Naive thymus-derived CD8-positive, alpha-beta T cell (primary cell): ENCODE measurements at regions not wholly inside any gene's neighbourhood (a gene's known extent, or its start where the extent isn't known, plus 50 kb on each side); places are given as distances from the start of the nearest gene placed in this dataset.

ENCODE experiments used
- ATAC-seq, 2 donors: fragments of 150-1000 bp; cut with Tn5 transposase in 1 of 2; sonication (Bioruptor Pico), chemical (Tn5 transposase) in 1 of 2; 1 replicate in 1 of 2; 2 replicates in 1 of 2; pipeline ENCODE4 v1.10.0; 2021; ENCODE audit warnings: mild to moderate bottlenecking in 2 of 2, moderate library complexity in 2 of 2
- POLR2A ChIA-PET: fragments of 350-600 bp; sonication (Branson Sonifier 250); formaldehyde crosslinking; loops from one replicate; lab custom pipeline; 2021; ENCODE audit warnings: antibody characterized with exemption; lab: Charles Lee
- DNase-seq, 10 donors: peaks; one replicate each; pipeline versions ENCODE4 v3.0.0 to v3.0.0-alpha.2; 2020 to 2022
- H3K27ac Mint-ChIP-seq, 10 donors: one replicate each; pipeline ENCODE4 v1.8.0; 2020 to 2022; ENCODE audit warnings: mild to moderate bottlenecking in 10 of 10, mixed read lengths in 10 of 10, moderate library complexity in 4 of 10, inconsistent platforms in 1 of 10
- H3K27me3 Mint-ChIP-seq, 5 donors: one replicate each; pipeline ENCODE4 v1.8.0; 2021 to 2022; ENCODE audit warnings: mixed read lengths in 5 of 5
- H3K36me3 Mint-ChIP-seq, 3 donors: one replicate each; pipeline ENCODE4 v1.8.0; 2020 to 2022; ENCODE audit warnings: mixed read lengths in 3 of 3, mild to moderate bottlenecking in 2 of 3, inconsistent platforms in 1 of 3
- H3K4me1 Mint-ChIP-seq, 4 donors: one replicate each; pipeline ENCODE4 v1.8.0; 2021 to 2022; ENCODE audit warnings: mixed read lengths in 4 of 4
- H3K4me3 Mint-ChIP-seq, 10 donors: one replicate each; pipeline ENCODE4 v1.8.0; 2020 to 2022; ENCODE audit warnings: mild to moderate bottlenecking in 10 of 10, mixed read lengths in 10 of 10, moderate library complexity in 6 of 10, inconsistent platforms in 1 of 10
- H3K9me3 Mint-ChIP-seq, 9 donors: one replicate each; pipeline ENCODE4 v1.8.0; 2020 to 2022; ENCODE audit warnings: mixed read lengths in 9 of 9, mild to moderate bottlenecking in 3 of 9, inconsistent platforms in 1 of 9, moderate library complexity in 1 of 9

DNA sequence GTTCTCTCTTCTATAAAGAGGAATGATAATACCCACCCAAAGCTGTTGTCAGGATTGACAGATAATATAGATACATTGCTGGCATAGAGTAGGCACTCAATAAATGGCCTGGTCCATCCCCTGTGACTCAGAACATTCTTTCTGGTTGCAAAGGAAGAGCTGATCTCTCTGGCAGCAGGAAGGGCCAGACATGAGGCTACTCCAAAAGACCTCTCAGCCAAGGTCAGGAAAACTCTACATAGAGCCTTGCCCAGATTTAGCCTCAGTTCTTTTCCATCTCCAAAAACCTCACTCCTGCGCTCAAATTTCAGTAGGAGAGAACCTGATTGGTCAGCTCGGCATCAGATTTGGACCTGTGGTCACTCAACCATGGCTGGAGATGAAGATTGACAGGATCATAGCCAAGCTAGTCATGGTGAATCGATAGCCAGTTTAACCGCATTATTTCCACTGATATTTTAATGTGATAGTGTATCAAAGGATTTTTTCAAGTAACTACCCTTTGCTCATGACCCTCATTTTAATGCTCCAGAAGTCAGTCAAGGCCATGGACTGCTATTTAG, 319.6 kb downstream of the DRD1 start:
- DNase-seq (no peak), ATAC-seq (no peak)
- H3K36me3 Mint-ChIP-seq = peaks cover 0 to 6% (median 0%) of the 10 kb centered on the region in 3 donors
- no peak overlapping the region for H3K4me3 Mint-ChIP-seq
- POLR2A ChIA-PET = no interaction called here
- no peak overlapping the region for H3K27ac Mint-ChIP-seq
- H3K4me1 Mint-ChIP-seq = no peaks in the 10 kb centered on the region
- H3K27me3 Mint-ChIP-seq = peaks cover 0 to 23% (median 8%) of the 10 kb centered on the region in 5 donors
- H3K9me3 Mint-ChIP-seq = peaks cover 0 to 16% (median 0%) of the 10 kb centered on the region in 9 donors

DNA sequence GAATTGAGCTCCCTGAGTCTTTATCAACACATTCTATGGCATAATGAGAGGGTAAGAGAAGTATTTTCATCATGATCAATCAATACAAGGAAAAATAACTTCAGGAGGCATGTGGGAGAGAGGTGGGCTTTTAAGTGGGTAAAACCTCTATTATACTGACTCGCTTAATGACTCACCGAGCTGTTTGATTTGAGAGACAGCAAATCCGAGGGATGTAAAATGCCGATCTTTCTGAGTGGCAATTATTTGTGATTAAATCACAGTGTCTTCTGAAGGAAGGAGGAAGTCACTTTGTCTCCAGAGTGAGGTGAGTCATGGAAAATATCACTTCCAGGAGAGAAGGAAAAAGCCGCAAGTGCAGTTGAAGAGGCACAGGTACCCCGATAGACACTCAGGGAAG, 320.4 kb downstream of the DRD1 start:
- Mint-ChIP-seq H3K27me3 (peaks cover 0 to 23% (median 8%) of the 10 kb centered on the region in 5 donors), H3K4me3 (no peak overlapping the region), H3K9me3 (peaks cover 0 to 16% (median 0%) of the 10 kb centered on the region in 9 donors), H3K4me1 (no peaks in the 10 kb centered on the region), H3K36me3 (peaks cover 0 to 6% (median 0%) of the 10 kb centered on the region in 3 donors), H3K27ac (peak overlapping the region in 1 of 10 donors; percentile 1)
- DNase-seq (no peak), ATAC-seq (no peak)
- POLR2A ChIA-PET = no interaction called here

DNA sequence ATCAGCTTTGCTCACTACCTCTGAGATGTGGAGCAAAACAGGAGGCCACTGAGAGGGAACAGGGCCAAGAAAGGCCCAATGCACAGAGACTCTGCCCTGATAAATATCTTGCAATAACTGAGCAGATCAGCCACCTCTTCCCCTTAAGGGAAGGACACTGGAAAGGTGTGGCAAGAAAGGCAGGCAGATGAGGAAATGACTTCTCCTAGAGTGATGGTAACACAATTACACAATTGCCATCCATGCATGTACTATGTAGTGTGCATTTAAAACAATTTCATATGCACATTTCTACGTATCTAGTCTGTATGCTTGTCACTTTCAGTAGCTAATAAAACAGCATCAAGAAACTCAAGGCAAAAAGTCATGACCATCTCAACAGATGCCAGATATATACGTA, 322.5 kb downstream of the DRD1 start:
- ATAC-seq (no peak), DNase-seq (no peak)
- POLR2A ChIA-PET = no interaction called here
- no peak overlapping the region for H3K4me3 Mint-ChIP-seq
- peaks cover 0 to 6% (median 0%) of the 10 kb centered on the region in 3 donors for H3K36me3 Mint-ChIP-seq
- H3K27ac Mint-ChIP-seq = no peak overlapping the region
- no peaks in the 10 kb centered on the region for H3K4me1 Mint-ChIP-seq
- peaks cover 0 to 16% (median 0%) of the 10 kb centered on the region in 9 donors for H3K9me3 Mint-ChIP-seq
- peaks cover 0 to 41% (median 21%) of the 10 kb centered on the region in 5 donors for H3K27me3 Mint-ChIP-seq

DNA sequence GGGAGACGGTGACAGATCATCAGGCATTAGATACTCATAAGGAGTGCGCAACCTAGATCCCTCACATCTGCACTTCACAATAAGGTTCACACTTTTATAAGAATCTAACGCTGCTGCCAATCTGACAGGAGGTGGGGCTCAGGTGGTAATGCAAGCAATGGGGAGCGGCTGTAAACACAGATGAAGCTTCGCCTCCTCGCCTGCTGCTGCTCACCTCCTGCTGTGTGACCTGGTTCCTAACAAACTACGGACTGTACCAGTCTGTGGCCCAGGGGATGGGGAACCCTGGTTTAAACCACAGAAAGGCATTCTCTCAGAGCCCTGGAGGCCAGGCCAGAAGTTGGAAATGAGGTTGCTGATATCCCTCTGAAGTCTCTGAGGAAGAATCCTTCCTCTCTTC, 323.6 kb downstream of the DRD1 start:
- DNase-seq (no peak), ATAC-seq (no peak)
- Mint-ChIP-seq H3K9me3 (peaks cover 0 to 16% (median 0%) of the 10 kb centered on the region in 9 donors), H3K27me3 (peaks cover 0 to 46% (median 25%) of the 10 kb centered on the region in 5 donors), H3K36me3 (peaks cover 0 to 6% (median 0%) of the 10 kb centered on the region in 3 donors), H3K4me3 (no peak overlapping the region), H3K4me1 (no peaks in the 10 kb centered on the region), H3K27ac (no peak overlapping the region)
- POLR2A ChIA-PET = no interaction called here

DNA sequence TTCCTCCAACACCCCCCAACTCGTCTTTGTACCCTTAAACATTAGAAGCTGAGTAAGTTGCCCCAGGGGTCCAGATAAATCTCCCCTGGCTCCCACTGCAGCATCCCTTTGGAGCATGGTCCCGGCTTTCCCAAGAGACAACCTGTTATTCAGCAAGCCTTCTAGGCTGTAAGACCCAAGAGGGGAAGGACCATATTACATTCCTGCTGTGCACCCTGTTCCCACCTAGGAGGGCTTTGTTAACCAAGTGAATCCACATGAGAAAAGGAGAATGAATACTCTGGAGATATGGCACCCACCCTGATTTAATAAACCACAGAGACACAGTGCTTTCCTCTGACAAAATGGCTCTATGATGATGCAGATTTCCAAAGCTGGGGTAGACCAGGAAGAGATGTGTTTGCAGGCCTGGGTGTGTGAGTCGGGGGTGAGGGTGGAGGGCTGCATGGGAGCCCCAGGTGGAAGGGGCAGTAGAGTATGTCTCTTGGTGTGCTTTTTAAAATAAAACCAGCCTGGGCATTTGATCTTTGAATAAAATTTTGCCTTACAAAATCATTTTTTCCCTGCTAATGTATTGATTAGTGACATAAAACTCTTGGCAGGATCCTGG, 325.2 kb downstream of the DRD1 start:
- H3K27ac Mint-ChIP-seq = no peak overlapping the region
- H3K27me3 Mint-ChIP-seq = peaks cover 0 to 46% (median 25%) of the 10 kb centered on the region in 5 donors
- DNase-seq (no peak), ATAC-seq (no peak)
- H3K4me1 Mint-ChIP-seq = no peaks in the 10 kb centered on the region
- peaks cover 0 to 6% (median 0%) of the 10 kb centered on the region in 3 donors for H3K36me3 Mint-ChIP-seq
- no peak overlapping the region for H3K4me3 Mint-ChIP-seq
- peaks cover 0 to 17% (median 0%) of the 10 kb centered on the region in 9 donors for H3K9me3 Mint-ChIP-seq
- POLR2A ChIA-PET = no interaction called here

DNA sequence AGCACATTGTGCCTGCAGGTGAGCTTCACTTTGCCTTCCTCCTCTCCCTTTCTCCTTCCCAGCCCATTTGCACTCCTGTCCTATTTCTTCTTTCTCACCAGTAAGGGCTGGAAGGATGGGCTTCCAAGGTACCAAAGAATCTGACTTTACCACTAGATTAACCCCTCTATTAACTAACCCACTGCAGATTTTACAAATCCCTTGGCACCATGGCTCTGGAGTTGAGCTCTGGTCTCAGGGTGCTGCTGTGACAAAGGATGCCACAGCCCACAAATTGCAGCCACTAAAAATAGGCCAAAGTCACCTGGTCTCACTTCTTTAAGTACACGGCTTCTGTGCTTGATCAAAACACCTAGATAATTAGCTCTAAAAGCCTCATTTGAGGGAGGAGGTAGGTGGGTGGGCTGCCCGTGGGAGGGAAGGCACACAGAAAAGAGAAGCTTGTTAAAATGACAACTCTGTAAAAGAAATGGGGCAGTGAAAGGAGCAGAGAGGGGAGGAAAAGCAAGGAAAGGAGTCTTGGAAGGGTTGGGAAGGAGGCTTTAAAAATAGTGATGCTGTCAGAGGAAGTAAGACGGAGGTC, 327.4 kb downstream of the DRD1 start:
- Mint-ChIP-seq H3K27ac (no peak overlapping the region), H3K4me3 (no peak overlapping the region), H3K4me1 (no peaks in the 10 kb centered on the region), H3K36me3 (peaks cover 0 to 6% (median 0%) of the 10 kb centered on the region in 3 donors), H3K9me3 (peaks cover 0 to 12% (median 0%) of the 10 kb centered on the region in 9 donors), H3K27me3 (peaks cover 2 to 54% (median 30%) of the 10 kb centered on the region in 5 donors)
- no peak for DNase-seq
- ATAC-seq = no peak
- POLR2A ChIA-PET = no interaction called here

DNA sequence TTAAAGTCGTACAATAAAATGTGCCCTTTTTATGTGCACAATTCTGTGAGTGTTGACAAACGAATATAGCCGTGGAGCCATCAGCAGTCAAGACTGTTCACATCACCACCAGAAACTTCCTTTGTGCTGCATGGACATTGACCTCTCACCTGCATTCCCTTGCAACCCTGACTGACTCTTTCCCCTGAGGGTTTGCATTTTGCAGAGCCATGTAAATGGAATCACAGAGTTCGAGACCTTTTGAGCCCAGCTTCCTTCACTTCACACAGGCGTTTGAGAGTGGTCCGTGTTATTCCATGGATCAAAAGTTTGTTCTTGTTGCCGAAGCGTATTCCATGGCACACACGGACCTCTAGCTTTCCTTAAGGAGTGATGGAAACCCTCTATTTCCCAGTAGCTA, 328.2 kb downstream of the DRD1 start:
- H3K36me3 Mint-ChIP-seq = peaks cover 0 to 2% (median 0%) of the 10 kb centered on the region in 3 donors
- ATAC-seq (no peak), DNase-seq (no peak)
- POLR2A ChIA-PET = no interaction called here
- no peak overlapping the region for H3K4me3 Mint-ChIP-seq
- peaks cover 0 to 13% (median 0%) of the 10 kb centered on the region in 9 donors for H3K9me3 Mint-ChIP-seq
- no peaks in the 10 kb centered on the region for H3K4me1 Mint-ChIP-seq
- peaks cover 4 to 48% (median 34%) of the 10 kb centered on the region in 5 donors for H3K27me3 Mint-ChIP-seq
- no peak overlapping the region for H3K27ac Mint-ChIP-seq

DNA sequence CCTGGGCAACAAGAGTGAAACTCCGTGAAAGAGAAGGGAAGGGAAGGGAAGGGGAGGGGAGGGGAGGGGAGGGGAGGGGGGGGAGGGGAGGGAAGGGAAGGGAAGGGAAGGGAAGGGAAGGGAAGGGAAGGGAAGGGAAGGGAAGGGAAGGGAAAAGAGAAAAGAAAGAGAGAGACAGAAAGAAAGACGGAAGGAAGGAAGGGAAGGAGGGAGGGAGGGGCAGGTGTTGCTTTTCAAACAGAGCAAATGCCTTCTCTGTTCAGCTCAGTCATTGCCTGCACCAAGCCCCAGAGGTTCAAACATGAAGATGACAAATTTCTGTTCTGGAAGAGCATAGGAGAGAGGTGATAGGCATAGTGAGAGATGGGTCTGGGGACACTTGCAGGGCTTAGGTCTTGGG, 330.0 kb downstream of the DRD1 start:
- Mint-ChIP-seq H3K4me3 (no peak overlapping the region), H3K36me3 (no peaks in the 10 kb centered on the region), H3K27ac (no peak overlapping the region)

DNA sequence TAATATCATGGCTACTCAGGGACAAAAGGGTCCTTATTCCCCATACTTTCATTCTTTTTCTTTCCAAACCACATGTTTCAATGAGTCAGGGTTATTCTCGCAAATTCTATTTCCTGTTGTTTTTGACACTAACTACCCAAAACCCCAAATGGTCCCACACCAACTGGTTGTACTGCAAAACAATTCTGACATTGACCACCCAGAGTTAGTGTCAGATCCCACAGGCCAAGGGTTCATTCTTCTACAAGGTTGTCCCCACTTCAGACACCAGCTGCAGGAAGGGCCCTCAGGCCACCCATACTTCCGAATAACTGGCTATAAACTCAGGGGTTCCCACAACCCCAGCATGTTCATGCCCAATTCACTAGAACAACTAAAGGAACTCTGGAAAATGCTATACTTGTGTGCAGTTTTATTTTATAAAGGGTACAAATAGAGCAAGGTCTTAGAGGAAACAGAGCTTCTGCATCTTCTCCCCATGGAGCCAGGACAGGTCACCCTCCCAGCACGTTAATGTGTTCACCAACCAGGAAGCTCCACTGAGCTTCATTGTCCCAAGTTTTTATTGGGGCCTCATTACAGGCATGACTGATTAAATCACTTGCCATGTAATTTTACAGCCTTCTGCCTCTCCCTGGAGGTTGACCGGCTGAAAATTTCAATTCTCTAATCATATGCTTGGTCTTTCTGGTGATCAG, 334.8 kb downstream of the DRD1 start:
- H3K4me1 Mint-ChIP-seq = no peaks in the 10 kb centered on the region
- ATAC-seq = no peak
- peaks cover 0 to 24% (median 6%) of the 10 kb centered on the region in 9 donors for H3K9me3 Mint-ChIP-seq

More for the DNA sequence above, 330.0 kb downstream of the DRD1 start:
- no peak for DNase-seq
- H3K9me3 Mint-ChIP-seq = peaks cover 0 to 20% (median 5%) of the 10 kb centered on the region in 9 donors
- H3K27me3 Mint-ChIP-seq = peaks cover 4 to 41% (median 28%) of the 10 kb centered on the region in 5 donors
- POLR2A ChIA-PET = no interaction called here
- ATAC-seq = no peak
- no peaks in the 10 kb centered on the region for H3K4me1 Mint-ChIP-seq

DNA sequence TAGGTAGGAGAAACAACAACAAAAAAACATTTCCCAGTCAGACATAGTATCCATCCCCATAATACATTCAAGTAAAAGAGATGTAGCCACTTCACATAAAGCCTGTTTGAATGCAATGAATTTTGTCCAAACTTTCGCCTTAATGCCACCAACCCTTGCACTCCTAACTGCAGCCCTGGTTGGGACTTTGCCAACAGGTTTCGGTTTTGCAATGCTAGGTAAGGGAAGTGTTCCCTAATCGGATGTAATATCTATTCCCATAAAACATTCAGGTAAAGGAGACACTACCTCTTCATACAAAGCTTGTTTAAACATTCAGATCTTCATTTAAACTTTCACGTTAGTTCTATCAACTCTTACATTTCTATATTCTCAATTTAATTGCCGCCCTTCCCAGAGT, 336.1 kb downstream of the DRD1 start:
- Mint-ChIP-seq H3K4me1 (no peaks in the 10 kb centered on the region), H3K4me3 (no peak overlapping the region), H3K36me3 (no peaks in the 10 kb centered on the region), H3K9me3 (peaks cover 0 to 24% (median 9%) of the 10 kb centered on the region in 9 donors), H3K27ac (no peak overlapping the region), H3K27me3 (peaks cover 5 to 25% (median 15%) of the 10 kb centered on the region in 5 donors)
- DNase-seq (no peak), ATAC-seq (no peak)
- POLR2A ChIA-PET = no interaction called here

More for the DNA sequence above, 334.8 kb downstream of the DRD1 start:
- H3K27me3 Mint-ChIP-seq = peaks cover 5 to 30% (median 15%) of the 10 kb centered on the region in 5 donors
- H3K27ac Mint-ChIP-seq = no peak overlapping the region
- POLR2A ChIA-PET = no interaction called here
- no peaks in the 10 kb centered on the region for H3K36me3 Mint-ChIP-seq
- H3K4me3 Mint-ChIP-seq = no peak overlapping the region
- DNase-seq = no peak

DNA sequence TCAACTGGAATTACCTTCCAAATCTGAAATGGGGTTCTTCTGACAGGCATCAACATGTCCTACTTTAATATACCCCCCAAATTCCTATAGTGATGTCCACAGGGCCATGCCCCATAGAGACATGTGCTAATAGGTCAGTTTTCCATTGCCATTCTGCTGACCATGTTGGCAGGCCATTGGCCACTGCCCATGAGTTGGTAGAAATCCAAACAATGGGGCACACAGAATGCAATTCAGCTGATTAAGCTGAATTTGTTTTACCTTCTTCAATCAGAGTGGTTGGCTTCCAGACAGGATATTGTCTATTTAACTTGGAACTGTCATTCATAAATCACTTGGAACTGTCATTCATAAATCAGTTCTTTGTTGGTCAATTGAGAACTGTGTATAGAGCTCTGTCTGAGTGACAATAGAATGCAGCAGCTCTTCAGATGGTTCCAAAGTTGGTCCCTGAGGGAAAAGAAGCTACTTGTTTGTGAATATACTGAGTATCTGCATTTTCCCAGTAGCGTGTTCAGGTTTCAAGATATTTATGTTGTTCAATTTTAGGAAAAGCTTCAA, 336.9 kb downstream of the DRD1 start:
- ATAC-seq = no peak
- no peaks in the 10 kb centered on the region for H3K36me3 Mint-ChIP-seq
- H3K9me3 Mint-ChIP-seq = peaks cover 0 to 24% (median 10%) of the 10 kb centered on the region in 9 donors
- no peak overlapping the region for H3K27ac Mint-ChIP-seq
- peaks cover 5 to 31% (median 16%) of the 10 kb centered on the region in 5 donors for H3K27me3 Mint-ChIP-seq
- H3K4me3 Mint-ChIP-seq = no peak overlapping the region
- H3K4me1 Mint-ChIP-seq = no peaks in the 10 kb centered on the region
- POLR2A ChIA-PET = no interaction called here
- DNase-seq = no peak

DNA sequence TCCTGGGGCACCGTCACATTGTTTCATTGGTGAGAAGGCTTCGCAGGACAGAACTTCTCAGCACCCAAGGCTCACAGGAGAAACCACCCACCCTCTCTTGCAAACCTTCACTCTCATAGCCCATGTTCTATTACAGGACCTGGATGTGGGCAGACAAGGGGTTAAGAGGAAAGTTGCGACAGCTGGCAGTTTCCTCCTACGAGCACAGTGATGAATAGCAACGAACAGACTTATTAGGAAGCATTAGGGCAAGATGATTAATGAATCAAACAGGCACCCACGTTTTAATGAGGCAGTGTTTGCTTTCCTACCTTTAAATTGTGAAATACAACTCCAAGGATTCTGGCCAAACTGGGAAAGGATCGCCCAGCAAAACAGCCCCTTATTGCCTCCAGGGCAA, 339.3 kb downstream of the DRD1 start:
- no peaks in the 10 kb centered on the region for H3K4me1 Mint-ChIP-seq
- POLR2A ChIA-PET = no interaction called here
- H3K36me3 Mint-ChIP-seq = no peaks in the 10 kb centered on the region
- ATAC-seq = no peak
- H3K4me3 Mint-ChIP-seq = no peak overlapping the region
- peaks cover 1 to 35% (median 13%) of the 10 kb centered on the region in 5 donors for H3K27me3 Mint-ChIP-seq
- no peak for DNase-seq
- H3K9me3 Mint-ChIP-seq = peaks cover 0 to 15% (median 6%) of the 10 kb centered on the region in 9 donors
- H3K27ac Mint-ChIP-seq = no peak overlapping the region
